HG03175 (cell line): ENCODE measurements at regions not wholly inside any gene's neighbourhood (a gene's known extent, or its start where the extent isn't known, plus 50 kb on each side); places are given as distances from the start of the nearest gene placed in this dataset.

Experiments
- ATAC-seq: cut with Tn5 transposase; IDR thresholded peaks from one replicate; pipeline ENCODE4 v1.9.1; 2021; ENCODE audit warnings: mild to moderate bottlenecking, moderate library complexity; ENCODE audit not compliant: unreplicated experiment

GRCh38 chr4:13190093-13190721 is 293.9 kb downstream of the RAB28 start:
- ATAC-seq: no peak

DNA sequence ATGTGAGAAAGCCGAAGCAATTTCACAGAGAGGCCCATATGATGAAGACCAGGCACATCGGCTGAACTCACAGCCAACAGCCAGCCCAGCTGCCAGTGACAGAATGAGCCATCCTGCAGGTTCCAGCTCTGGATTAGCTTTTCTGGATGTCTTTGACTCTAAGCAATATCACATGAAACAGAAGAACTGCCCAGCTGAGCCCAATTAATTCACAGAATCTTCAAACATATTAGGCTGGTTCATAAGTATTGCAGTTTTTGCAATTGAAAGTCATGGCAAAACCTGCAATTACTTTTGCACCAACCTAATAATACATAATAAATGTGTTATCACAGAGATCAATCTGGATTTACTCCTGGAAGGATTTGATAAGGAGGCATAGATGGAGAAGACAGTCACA is 299.9 kb downstream of the RAB28 start:
- no peak for ATAC-seq

DNA sequence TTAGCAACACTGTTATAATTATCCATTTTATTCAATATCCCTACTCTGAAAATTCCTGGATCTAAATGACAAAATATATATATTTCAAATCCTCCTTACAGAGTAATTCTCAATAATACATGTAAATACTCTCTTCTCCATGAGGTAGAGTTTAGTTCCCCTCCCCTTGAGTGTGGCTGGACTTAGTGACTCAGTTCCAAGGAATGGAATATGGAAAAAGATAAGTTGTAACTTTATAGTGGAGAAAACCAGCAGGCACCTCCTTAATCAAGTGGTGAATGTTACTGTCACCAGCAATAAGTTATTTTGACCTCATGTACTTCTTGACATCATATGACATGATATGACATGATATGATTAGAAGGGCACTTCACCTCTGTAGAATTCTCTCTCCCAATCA is 302.0 kb downstream of the RAB28 start:
- no peak for ATAC-seq

DNA sequence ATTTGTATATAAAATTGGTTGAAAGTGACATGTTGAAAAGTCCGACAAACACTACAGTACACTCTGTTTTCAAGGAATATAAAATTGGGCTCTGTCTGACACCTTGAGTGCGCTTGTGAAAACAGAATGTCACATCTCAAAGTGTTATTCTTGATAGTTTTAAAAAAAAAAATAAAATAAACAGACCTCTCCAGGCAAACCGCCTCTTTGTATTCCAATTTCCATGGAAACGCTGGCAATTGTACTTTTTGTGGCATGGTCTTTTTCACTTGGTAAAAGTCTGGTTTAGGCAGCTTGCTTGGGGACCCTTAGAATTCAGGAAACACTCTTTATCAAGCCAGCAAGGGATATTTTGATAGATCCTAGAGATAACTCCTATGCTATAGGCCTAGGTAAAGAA is 302.5 kb downstream of the RAB28 start:
- no peak for ATAC-seq

DNA sequence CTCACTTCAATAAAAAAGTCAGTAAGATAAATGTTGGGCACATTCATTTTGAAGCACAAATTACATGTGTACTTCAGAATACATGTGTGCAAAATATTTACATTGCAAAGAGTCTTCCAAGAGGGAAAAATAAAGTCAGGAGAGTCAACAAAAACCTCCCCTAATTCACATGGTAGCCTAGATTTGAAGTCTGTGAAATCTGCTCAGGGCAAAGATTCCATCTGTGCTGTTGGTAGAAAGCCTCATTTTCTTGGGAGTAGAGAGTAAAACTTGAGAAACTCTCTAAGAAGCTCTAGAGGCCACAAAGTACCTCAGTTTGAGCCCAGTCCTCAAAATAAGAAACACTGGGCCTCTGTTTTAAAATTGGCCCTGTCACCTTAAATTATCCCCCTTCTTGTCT is 303.4 kb downstream of the RAB28 start:
- ATAC-seq: no peak

DNA sequence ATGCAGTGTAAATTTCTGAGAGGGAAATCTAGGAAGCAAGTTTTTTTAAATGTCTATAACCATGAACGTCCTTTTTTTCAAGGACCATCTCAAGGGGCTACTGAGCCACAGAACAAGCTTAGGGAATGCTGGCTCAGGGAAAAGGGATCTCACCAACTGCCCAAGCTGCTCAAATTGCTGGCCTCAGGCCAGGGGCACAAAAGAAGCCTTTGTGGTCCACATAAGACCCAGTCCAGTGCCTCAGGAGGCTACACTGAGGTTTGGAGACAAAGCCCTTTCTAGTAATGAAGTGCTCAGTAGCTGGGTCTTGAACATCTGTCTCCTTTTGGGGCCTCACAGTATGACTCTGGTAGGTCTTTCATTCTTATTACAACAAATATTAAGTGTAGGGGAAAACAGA is 305.5 kb downstream of the RAB28 start:
- no peak for ATAC-seq

DNA sequence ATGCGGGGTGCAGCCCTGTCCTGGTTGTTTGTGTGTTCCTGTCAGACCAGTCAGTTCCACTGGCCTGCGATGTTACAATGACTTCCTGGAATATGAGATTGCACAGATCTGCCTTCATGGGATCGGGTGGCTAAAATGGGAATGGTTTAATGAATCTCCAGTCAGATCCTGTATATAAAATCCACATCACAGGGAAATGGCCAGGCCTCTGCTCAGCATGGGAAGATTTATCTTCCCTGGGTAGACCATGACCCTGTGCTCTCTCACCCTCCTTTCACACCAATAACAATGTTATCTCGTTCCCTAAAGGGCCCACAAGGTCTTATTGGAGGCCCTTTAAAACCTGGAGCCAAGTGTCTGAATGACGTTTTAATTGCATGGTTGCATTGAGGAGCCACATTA is 307.4 kb downstream of the RAB28 start:
- no peak for ATAC-seq

DNA sequence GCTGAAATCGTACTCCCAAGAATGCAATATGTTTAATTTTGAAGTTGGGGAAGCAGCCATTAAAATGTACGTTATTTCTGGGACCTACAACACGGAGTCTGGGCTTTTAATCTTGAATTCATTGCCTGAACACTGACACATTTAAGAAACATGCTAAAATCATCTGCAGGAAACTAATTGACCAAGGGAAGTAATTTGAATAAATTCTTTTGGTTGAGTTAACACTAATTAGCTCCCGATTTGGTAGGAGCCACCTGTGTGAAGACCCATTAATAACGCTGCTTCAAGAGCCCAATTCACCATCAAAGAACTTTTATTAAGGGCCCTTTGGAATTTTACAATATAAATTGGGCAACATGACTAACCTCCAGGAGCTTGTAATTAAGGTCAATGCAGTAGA is 309.2 kb downstream of the RAB28 start:
- no peak for ATAC-seq

DNA sequence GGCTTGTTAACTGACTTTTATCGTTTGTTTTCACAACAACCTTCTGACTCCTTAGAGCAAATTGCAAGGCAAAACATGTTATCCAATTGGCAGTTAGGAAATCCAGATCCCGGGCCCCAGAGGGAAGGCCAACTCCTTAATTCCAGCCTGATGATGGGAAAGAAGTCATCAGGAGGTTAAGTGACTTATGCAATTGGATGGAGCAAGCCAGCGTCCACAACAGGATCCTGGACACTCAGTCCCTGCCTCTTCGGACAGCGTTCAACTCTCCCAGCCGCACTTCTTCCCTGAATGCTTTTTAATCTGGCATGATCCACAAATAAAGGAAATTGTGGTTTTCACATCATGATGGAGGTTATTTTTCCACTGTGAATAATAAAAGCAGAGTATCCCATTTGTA is 310.1 kb downstream of the RAB28 start:
- ATAC-seq: no peak

GRCh38 chr4:13171292-13172057 is 312.7 kb downstream of the RAB28 start:
- no peak for ATAC-seq

GRCh38 chr4:13169731-13170525 is 314.2 kb downstream of the RAB28 start:
- no peak for ATAC-seq

DNA sequence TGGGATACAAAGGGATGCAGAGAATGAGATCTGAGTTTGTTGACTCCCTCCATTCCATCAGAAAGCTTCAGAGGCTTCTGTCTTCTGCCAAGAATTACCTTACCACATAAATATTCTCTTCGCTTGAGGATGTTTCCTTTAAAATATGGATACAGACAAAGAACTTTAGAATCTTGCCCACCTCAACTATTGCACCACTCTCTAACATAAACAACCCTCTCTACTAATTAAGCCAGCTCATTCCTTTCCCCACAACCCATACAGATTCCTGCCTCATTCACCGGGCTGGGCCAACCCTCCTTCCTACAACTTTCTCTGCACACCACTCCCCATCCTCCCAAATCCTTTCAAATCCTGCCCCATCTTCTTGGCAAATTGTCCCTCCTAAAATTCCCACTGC is 315.8 kb downstream of the RAB28 start:
- no peak for ATAC-seq

GRCh38 chr4:13166214-13166613 is 317.9 kb downstream of the RAB28 start:
- ATAC-seq: no peak

GRCh38 chr4:13164783-13165331 is 319.3 kb downstream of the RAB28 start:
- no peak for ATAC-seq

DNA sequence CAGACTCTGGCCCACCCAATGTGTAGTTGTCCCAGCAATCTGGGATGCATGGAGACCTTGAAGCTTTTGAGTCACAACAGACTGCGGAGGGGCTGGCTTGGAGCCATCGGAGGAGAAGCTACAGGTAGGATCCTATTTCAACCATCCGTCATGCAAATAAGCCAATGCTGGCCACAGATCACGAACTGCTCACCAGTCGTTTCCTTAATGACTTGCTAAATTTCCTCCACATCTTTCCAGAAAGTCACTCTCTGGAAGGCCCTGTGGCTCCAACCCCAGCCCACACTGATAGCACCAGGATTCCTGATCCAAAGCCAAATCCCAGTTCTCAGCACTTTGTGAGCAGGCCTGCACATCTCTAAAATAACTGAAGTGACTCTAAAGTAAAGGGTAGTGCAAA is 321.3 kb downstream of the RAB28 start:
- ATAC-seq: no peak

- ATAC-seq: no peak
Measured at GRCh38 chr4:13160920-13161319, 323.2 kb downstream of the RAB28 start.

GRCh38 chr4:13159041-13159620 is 325.0 kb downstream of the RAB28 start:
- ATAC-seq: no peak

DNA sequence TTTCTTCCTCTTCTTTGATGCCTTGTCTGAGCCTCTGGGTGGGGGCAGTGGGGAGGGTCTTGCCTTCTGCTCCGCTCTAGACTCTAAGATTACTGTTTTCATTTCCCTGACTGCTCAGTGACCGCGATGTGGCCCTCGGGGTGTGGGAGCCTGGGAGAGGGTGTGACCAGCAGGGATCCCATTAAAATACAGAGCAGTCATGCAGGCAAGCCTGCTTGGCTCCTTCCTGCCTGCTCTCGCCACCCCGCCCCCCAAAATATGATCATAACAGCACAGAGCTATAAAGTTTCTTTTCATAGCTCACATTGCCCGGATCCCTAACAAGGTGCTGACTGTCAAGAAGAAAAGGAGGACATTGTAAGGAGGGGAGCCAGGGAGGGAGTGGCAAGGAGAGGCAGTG is 332.9 kb downstream of the RAB28 start:
- no peak for ATAC-seq

GRCh38 chr4:13143222-13144070 is 340.7 kb downstream of the RAB28 start:
- ATAC-seq: no peak

GRCh38 chr4:13142726-13143125 is 341.4 kb downstream of the RAB28 start:
- no peak for ATAC-seq
